ENCODE measurements at regions not wholly inside any gene's neighbourhood (a gene's known extent, or its start where the extent isn't known, plus 50 kb on each side); places are given as distances from the start of the nearest gene placed in this dataset.

GRCh38 chr3:26559227-26559626 lies 63.3 kb upstream of the LRRC3B start:
- no peak for DNase-seq

- no peak for DNase-seq
Observed at GRCh38 chr3:26560081-26560480, 62.5 kb upstream of the LRRC3B start.

GRCh38 chr3:26562021-26562768 lies 60.4 kb upstream of the LRRC3B start:
- DNase-seq: no peak
